KG1 (cell line): ENCODE measurements at regions not wholly inside any gene's neighbourhood (a gene's known extent, or its start where the extent isn't known, plus 50 kb on each side); places are given as distances from the start of the nearest gene placed in this dataset.
"Not testable (repeated sequence)": the region's sequence is repeated elsewhere in the genome, so short reads cannot be mapped to it uniquely, and the experiment has no call there.

Source experiments
- DNase-seq: peaks from one replicate; lab custom pipeline; 2025; lab: John Stamatoyannopoulos, UW

- DNase-seq = no peak
These were observed 706.9 kb downstream of the METTL15 start for GRCh38 chr11:28815110-28815509.

- DNase-seq = no peak
These were observed 700.6 kb downstream of the METTL15 start for GRCh38 chr11:28808771-28809170.

- no peak for DNase-seq
These were observed 691.1 kb downstream of the METTL15 start for GRCh38 chr11:28799316-28799715.

- no peak for DNase-seq
These were observed 690.1 kb downstream of the METTL15 start for GRCh38 chr11:28798286-28798685.

- no peak for DNase-seq
These were observed 689.3 kb downstream of the METTL15 start for GRCh38 chr11:28797536-28797935.

GRCh38 chr11:28794405-28794804 is 686.2 kb downstream of the METTL15 start:
- DNase-seq = no peak

- DNase-seq = no peak
These were observed 685.1 kb downstream of the METTL15 start for GRCh38 chr11:28793282-28793738.

GRCh38 chr11:28792856-28793255 is 684.7 kb downstream of the METTL15 start:
- no peak for DNase-seq

- DNase-seq = not testable (repeated sequence)
These were observed 679.7 kb downstream of the METTL15 start for GRCh38 chr11:28787897-28788296.

GRCh38 chr11:28777126-28777525 is 668.9 kb downstream of the METTL15 start:
- DNase-seq = no peak

- no peak for DNase-seq
These were observed 665.4 kb downstream of the METTL15 start for GRCh38 chr11:28773606-28774005.

- no peak for DNase-seq
These were observed 662.6 kb downstream of the METTL15 start for GRCh38 chr11:28770806-28771205.

GRCh38 chr11:28767574-28767973 is 659.4 kb downstream of the METTL15 start:
- no peak for DNase-seq

GRCh38 chr11:28763876-28764275 is 655.7 kb downstream of the METTL15 start:
- no peak for DNase-seq

- no peak for DNase-seq
These were observed 655.0 kb downstream of the METTL15 start for GRCh38 chr11:28763151-28763550.

- no peak for DNase-seq
These were observed 652.6 kb downstream of the METTL15 start for GRCh38 chr11:28760676-28761390.

GRCh38 chr11:28759311-28759710 is 651.1 kb downstream of the METTL15 start:
- no peak for DNase-seq

GRCh38 chr11:28757725-28758515 is 649.7 kb downstream of the METTL15 start:
- no peak for DNase-seq

GRCh38 chr11:28756977-28757376 is 648.8 kb downstream of the METTL15 start:
- no peak for DNase-seq

- DNase-seq = no peak
These were observed 634.9 kb downstream of the METTL15 start for GRCh38 chr11:28743061-28743550.

- no peak for DNase-seq
These were observed 631.5 kb downstream of the METTL15 start for GRCh38 chr11:28739489-28740280.

GRCh38 chr11:28738549-28738948 is 630.4 kb downstream of the METTL15 start:
- no peak for DNase-seq
